Uterus (tissue), 3 donors: ENCODE measurements at regions not wholly inside any gene's neighbourhood (a gene's known extent, or its start where the extent isn't known, plus 50 kb on each side); places are given as distances from the start of the nearest gene placed in this dataset.

Experiments used
- DNase-seq, 2 donors: peaks; one replicate each; pipeline ENCODE4 v3.0.0-alpha.2; 2019 to 2020
- H3K27ac ChIP-seq, 2 donors: fragments of 200-600 bp; sonication (generic); 1 replicate in 1 of 2; 2 replicates in 1 of 2; pipeline ENCODE4 v1.5.1; 2016 to 2018
- H3K27me3 ChIP-seq, 2 donors: fragments of 200-600 bp; sonication (generic); one replicate each; pipeline ENCODE4 v1.5.1; 2018 to 2019; ENCODE audit warnings: control low read depth in 1 of 2
- H3K36me3 ChIP-seq, 2 donors: fragments of 200-600 bp; sonication (generic); one replicate each; pipeline ENCODE4 v1.5.1; 2019; ENCODE audit warnings: control low read depth in 1 of 2
- H3K4me1 ChIP-seq, 2 donors: fragments of 200-600 bp; sonication (generic); one replicate each; pipeline ENCODE4 v1.5.1; 2018 to 2019; ENCODE audit warnings: control low read depth in 1 of 2
- H3K4me3 ChIP-seq, 2 donors: fragments of 200-600 bp; sonication (generic); 1 replicate in 1 of 2; 2 replicates in 1 of 2; pipeline ENCODE4 v1.5.1; 2018 to 2019; ENCODE audit warnings: mild to moderate bottlenecking in 1 of 2
- H3K9me3 ChIP-seq, 2 donors: fragments of 200-600 bp; sonication (generic); one replicate each; pipeline ENCODE4 v1.5.1; 2019; ENCODE audit warnings: control low read depth in 1 of 2
- POLR2A ChIP-seq, 2 donors: fragments of 450-650 bp; IDR thresholded peaks; one replicate each; pipeline ENCODE4 v1.6.1; 2016; ENCODE audit warnings: antibody characterized with exemption in 2 of 2, mild to moderate bottlenecking in 1 of 2, moderate library complexity in 1 of 2
- intact Hi-C: fragments of 100-400 bp; cut with DNase I; formaldehyde crosslinking; loops from one replicate; pipeline ENCODE4 v1.15.1; 2023; ENCODE audit warnings: low total_unique reads
- TF ChIP-seq, protein P1 (sequence below), 4 experiments: fragments of 200-600 bp in 2 of 4; fragments of 450-650 bp in 2 of 4; sonication (generic) in 2 of 4; IDR thresholded peaks; one replicate each; pipeline ENCODE4 v1.5.1; 2016 to 2019; ENCODE audit warnings: antibody characterized with exemption in 4 of 4, mild to moderate bottlenecking in 2 of 4, moderate library complexity in 1 of 4
- donor health status: DM: yes; HTN: yes; CAD: no.

DNA sequence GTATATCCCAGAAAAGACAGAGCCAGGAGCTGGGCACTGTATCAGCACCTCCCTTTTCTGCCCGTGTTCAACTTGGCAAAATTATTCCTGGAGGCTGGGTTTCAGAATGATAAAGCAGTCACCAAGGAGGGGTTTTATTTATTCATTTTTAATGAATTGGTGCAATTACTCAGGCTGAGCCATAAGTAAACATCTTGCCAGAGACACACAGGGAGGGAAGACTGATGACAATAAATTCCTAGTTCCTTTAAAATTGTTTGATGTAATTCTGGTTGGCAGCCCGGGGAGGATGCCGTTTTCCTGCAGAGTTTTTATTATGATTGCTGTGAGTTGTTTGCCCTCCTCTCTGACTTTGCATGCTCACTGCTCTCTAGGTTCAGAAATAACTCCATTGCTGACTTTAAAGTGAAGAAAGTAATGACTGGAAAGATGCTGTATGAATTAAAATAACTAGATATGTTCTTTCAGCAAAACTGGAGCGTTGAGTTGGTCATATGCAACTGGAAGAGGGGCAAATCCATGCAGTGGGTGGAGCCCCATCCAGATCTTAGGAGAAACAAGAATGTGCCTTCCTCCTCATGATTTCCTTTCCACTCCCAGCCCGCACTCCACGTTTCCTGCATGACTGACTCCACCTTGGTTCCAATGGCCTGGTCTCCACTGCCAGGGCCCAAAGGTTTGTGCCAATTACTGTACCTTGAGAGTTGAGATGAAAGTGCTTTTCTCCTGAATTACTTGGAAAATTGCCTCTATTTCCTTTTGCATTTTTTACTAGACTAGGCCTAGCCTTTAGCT lies 182.1 kb downstream of the RFC3 start:
- H3K4me3 ChIP-seq = no peak overlapping the region
- TF ChIP-seq, protein P1, sequence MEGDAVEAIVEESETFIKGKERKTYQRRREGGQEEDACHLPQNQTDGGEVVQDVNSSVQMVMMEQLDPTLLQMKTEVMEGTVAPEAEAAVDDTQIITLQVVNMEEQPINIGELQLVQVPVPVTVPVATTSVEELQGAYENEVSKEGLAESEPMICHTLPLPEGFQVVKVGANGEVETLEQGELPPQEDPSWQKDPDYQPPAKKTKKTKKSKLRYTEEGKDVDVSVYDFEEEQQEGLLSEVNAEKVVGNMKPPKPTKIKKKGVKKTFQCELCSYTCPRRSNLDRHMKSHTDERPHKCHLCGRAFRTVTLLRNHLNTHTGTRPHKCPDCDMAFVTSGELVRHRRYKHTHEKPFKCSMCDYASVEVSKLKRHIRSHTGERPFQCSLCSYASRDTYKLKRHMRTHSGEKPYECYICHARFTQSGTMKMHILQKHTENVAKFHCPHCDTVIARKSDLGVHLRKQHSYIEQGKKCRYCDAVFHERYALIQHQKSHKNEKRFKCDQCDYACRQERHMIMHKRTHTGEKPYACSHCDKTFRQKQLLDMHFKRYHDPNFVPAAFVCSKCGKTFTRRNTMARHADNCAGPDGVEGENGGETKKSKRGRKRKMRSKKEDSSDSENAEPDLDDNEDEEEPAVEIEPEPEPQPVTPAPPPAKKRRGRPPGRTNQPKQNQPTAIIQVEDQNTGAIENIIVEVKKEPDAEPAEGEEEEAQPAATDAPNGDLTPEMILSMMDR (IDR thresholded peaks at IDR 0.05) = no peak
- TF ChIP-seq POLR2A (IDR thresholded peaks at IDR 0.05) = no peak
- H3K27me3 ChIP-seq = no peaks in the 10 kb centered on the region
- H3K36me3 ChIP-seq = no peaks in the 10 kb centered on the region
- no peaks in the 10 kb centered on the region for H3K4me1 ChIP-seq
- no peak for DNase-seq
- H3K9me3 ChIP-seq = no peaks in the 10 kb centered on the region
- intact Hi-C loops = no loop called here
- peak overlapping the region in 1 of 2 donors; percentile 17 for H3K27ac ChIP-seq

DNA sequence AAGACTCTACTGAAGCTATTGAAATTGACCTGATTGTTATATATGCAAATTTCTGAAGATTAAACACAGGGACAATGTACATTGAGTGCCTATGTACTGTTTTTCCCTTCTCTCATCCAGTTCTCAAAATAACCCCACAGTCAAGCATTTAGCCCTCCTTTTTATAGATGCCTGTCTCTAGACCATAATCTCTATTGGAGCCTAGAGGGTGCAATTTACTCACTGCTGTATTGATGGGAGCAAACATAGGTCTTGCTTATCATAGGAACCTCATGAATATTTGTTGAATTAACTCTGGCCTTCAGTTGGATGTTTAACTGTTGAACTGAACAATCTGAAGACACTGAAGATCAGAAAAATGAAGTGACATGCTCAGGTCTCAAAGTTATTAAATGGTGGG lies 183.0 kb downstream of the RFC3 start:
- no peak for DNase-seq
- Histone ChIP-seq H3K27me3 (no peaks in the 10 kb centered on the region), H3K36me3 (no peaks in the 10 kb centered on the region), H3K9me3 (no peaks in the 10 kb centered on the region), H3K4me3 (no peak overlapping the region), H3K4me1 (no peaks in the 10 kb centered on the region), H3K27ac (no peak overlapping the region)
- intact Hi-C loops = no loop called here
- no peak for TF ChIP-seq POLR2A (IDR thresholded peaks at IDR 0.05)
- TF ChIP-seq, protein P1 (IDR thresholded peaks at IDR 0.05) = no peak

DNA sequence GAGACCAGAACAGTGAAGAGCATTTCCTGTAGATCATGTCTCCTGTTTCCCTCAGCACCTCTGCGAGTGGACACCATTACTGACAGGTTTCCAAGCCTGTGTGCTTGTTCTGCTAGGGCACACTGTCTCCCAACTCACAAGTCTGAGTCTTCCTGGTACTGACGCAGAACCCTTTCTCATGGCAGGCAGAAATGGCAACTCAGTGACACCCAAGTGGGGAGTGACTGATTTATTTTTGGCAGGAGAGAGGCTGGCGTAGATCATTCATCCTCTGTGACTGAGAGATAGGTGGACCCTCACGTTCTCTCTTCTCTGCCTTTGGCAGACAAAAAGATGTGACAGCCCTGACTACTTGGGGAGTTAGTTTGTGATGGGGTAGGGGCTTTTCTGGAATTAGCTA lies 183.4 kb downstream of the RFC3 start:
- no peaks in the 10 kb centered on the region for H3K9me3 ChIP-seq
- no peak overlapping the region for H3K27ac ChIP-seq
- no peak for TF ChIP-seq POLR2A (IDR thresholded peaks at IDR 0.05)
- TF ChIP-seq, protein P1 (IDR thresholded peaks at IDR 0.05) = no peak
- intact Hi-C loops = no loop called here
- H3K4me3 ChIP-seq = no peak overlapping the region
- DNase-seq = no peak
- no peaks in the 10 kb centered on the region for H3K36me3 ChIP-seq
- no peaks in the 10 kb centered on the region for H3K27me3 ChIP-seq
- no peaks in the 10 kb centered on the region for H3K4me1 ChIP-seq

DNA sequence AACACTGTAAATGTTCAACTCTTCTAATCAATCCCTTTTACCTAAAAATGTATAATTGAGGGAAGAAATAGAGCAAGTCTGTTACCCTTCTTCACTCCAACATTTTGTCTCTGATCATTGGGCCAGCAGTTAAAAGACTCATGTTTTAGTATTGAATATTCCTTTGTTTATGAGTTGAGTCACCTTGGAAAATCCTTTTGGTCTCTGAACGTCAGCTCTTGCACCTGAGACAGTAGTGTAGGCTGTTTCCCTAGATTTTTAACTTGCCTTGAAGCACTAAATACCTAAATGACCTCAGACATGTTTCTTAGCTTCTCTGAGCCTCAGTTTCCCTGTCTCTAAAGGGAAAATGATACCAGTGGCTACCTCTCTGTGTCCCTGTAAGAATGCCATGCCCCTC lies 184.2 kb downstream of the RFC3 start:
- H3K4me3 ChIP-seq = no peak overlapping the region
- H3K27ac ChIP-seq = no peak overlapping the region
- H3K36me3 ChIP-seq = no peaks in the 10 kb centered on the region
- no peaks in the 10 kb centered on the region for H3K4me1 ChIP-seq
- TF ChIP-seq, protein P1 (IDR thresholded peaks at IDR 0.05) = no peak
- TF ChIP-seq POLR2A (IDR thresholded peaks at IDR 0.05) = no peak
- no peak for DNase-seq
- H3K27me3 ChIP-seq = no peaks in the 10 kb centered on the region
- intact Hi-C loops = no loop called here
- H3K9me3 ChIP-seq = no peaks in the 10 kb centered on the region

DNA sequence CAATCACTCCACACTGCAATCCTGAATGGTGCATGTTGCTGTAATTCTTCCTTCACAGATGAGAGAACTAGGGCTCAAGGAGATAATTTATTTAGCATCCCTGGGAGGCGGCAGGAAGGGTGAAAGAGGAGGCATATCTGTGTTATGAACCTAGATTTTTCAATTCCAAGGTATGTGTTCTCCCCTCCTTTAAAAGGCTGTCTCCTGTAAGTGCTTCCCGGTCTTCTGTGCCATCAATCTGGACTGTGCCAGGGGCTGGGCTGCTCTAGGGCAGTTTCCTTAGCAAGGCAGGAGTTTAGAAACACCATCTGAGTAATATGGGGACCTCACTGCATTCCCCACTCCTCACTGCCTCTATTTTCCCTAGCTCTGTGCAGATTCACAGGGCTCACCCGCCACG lies 185.0 kb downstream of the RFC3 start:
- H3K4me3 ChIP-seq = no peak overlapping the region
- intact Hi-C loops = no loop called here
- no peaks in the 10 kb centered on the region for H3K27me3 ChIP-seq
- no peaks in the 10 kb centered on the region for H3K4me1 ChIP-seq
- no peak for DNase-seq
- no peaks in the 10 kb centered on the region for H3K36me3 ChIP-seq
- no peak overlapping the region for H3K27ac ChIP-seq
- TF ChIP-seq, protein P1 (IDR thresholded peaks at IDR 0.05) = no peak
- TF ChIP-seq POLR2A (IDR thresholded peaks at IDR 0.05) = no peak
- no peaks in the 10 kb centered on the region for H3K9me3 ChIP-seq
